ENCODE measurements at regions not wholly inside any gene's neighbourhood (a gene's known extent, or its start where the extent isn't known, plus 50 kb on each side); places are given as distances from the start of the nearest gene placed in this dataset.

- no peak for DNase-seq (ENCODE audit: low read depth, low spot score)
- no peak for ATAC-seq
Measured at GRCh38 chr16:76931186-76931585, 259.8 kb upstream of the MON1B start.

GRCh38 chr16:76932541-76933211, 258.3 kb upstream of the MON1B start:
- H3K4me1 ChIP-seq (ENCODE audit: control insufficient read depth, insufficient read depth, low read length), result no peaks in the 10 kb centered on the region
- H3K27ac ChIP-seq (ENCODE audit: low read length), result no peak overlapping the region
- intact Hi-C loops (cut with micrococcal nuclease; ENCODE audit: unreplicated experiment), result no loop called here
- POLR2A ChIA-PET, result no interaction called here
- ATAC-seq (no peak), DNase-seq (ENCODE audit: low read depth, low spot score) (no peak)
- H3K27me3 ChIP-seq (ENCODE audit: control insufficient read depth, insufficient read depth, low read length), result no peaks in the 10 kb centered on the region
- TF ChIP-seq SIN3A (IDR thresholded peaks at IDR 0.05; ENCODE audit: borderline replicate concordance, insufficient read depth, low read depth, low read length), result no peak
- no peak for TF ChIP-seq POLR2AphosphoS5 (IDR thresholded peaks at IDR 0.05; ENCODE audit: low read depth, low read length)
- TF ChIP-seq TCF7L2 (IDR thresholded peaks at IDR 0.05; ENCODE audit: low read depth, low read length), result no peak
- TF ChIP-seq, protein P1, sequence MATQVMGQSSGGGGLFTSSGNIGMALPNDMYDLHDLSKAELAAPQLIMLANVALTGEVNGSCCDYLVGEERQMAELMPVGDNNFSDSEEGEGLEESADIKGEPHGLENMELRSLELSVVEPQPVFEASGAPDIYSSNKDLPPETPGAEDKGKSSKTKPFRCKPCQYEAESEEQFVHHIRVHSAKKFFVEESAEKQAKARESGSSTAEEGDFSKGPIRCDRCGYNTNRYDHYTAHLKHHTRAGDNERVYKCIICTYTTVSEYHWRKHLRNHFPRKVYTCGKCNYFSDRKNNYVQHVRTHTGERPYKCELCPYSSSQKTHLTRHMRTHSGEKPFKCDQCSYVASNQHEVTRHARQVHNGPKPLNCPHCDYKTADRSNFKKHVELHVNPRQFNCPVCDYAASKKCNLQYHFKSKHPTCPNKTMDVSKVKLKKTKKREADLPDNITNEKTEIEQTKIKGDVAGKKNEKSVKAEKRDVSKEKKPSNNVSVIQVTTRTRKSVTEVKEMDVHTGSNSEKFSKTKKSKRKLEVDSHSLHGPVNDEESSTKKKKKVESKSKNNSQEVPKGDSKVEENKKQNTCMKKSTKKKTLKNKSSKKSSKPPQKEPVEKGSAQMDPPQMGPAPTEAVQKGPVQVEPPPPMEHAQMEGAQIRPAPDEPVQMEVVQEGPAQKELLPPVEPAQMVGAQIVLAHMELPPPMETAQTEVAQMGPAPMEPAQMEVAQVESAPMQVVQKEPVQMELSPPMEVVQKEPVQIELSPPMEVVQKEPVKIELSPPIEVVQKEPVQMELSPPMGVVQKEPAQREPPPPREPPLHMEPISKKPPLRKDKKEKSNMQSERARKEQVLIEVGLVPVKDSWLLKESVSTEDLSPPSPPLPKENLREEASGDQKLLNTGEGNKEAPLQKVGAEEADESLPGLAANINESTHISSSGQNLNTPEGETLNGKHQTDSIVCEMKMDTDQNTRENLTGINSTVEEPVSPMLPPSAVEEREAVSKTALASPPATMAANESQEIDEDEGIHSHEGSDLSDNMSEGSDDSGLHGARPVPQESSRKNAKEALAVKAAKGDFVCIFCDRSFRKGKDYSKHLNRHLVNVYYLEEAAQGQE (IDR thresholded peaks at IDR 0.05; ENCODE audit: insufficient read depth in 1 of 2, low read depth in 2 of 2, low read length in 1 of 2), result no peak
- no peak for TF ChIP-seq CTCF (IDR thresholded peaks at IDR 0.05)
- H3K9me3 ChIP-seq (ENCODE audit: control insufficient read depth, insufficient read depth, low read depth, low read length), result no peaks in the 10 kb centered on the region
- no peaks in the 10 kb centered on the region for H3K36me3 ChIP-seq (ENCODE audit: control insufficient read depth, insufficient read depth, low read length)
- no TSS peak for BruUV-seq (replicated peaks)
- H3K4me3 ChIP-seq (ENCODE audit: low read depth in 2 of 2, low read length in 2 of 2), result no peak overlapping the region
- in situ Hi-C loops (cut with HindIII; ENCODE audit: low pct_unique_long_range_greater_than_20kb, low sequenced_read_pairs), result no loop called here
- CTCF ChIA-PET, result no interaction called here

More at GRCh38 chr16:76931186-76931585, 259.8 kb upstream of the MON1B start:
- in situ Hi-C loops (cut with HindIII; ENCODE audit: low pct_unique_long_range_greater_than_20kb, low sequenced_read_pairs), result no loop called here
- no TSS peak for BruUV-seq (replicated peaks)
- H3K9me3 ChIP-seq (ENCODE audit: control insufficient read depth, insufficient read depth, low read depth, low read length), result no peaks in the 10 kb centered on the region
- no peaks in the 10 kb centered on the region for H3K4me1 ChIP-seq (ENCODE audit: control insufficient read depth, insufficient read depth, low read length)
- no peaks in the 10 kb centered on the region for H3K27me3 ChIP-seq (ENCODE audit: control insufficient read depth, insufficient read depth, low read length)
- no peak overlapping the region for H3K27ac ChIP-seq (ENCODE audit: low read length)
- no peak for TF ChIP-seq POLR2AphosphoS5 (IDR thresholded peaks at IDR 0.05; ENCODE audit: low read depth, low read length)
- TF ChIP-seq TCF7L2 (IDR thresholded peaks at IDR 0.05; ENCODE audit: low read depth, low read length), result no peak
- TF ChIP-seq CTCF (IDR thresholded peaks at IDR 0.05), result no peak
- no peak for TF ChIP-seq SIN3A (IDR thresholded peaks at IDR 0.05; ENCODE audit: borderline replicate concordance, insufficient read depth, low read depth, low read length)
- TF ChIP-seq, protein P1 (IDR thresholded peaks at IDR 0.05; ENCODE audit: insufficient read depth in 1 of 2, low read depth in 2 of 2, low read length in 1 of 2), result no peak
- H3K4me3 ChIP-seq (ENCODE audit: low read depth in 2 of 2, low read length in 2 of 2), result no peak overlapping the region
- POLR2A ChIA-PET, result no interaction called here
- no peaks in the 10 kb centered on the region for H3K36me3 ChIP-seq (ENCODE audit: control insufficient read depth, insufficient read depth, low read length)
- intact Hi-C loops (cut with micrococcal nuclease; ENCODE audit: unreplicated experiment), result no loop called here
- CTCF ChIA-PET, result no interaction called here
